WTC11 (cell line): ENCODE measurements at regions not wholly inside any gene's neighbourhood (a gene's known extent, or its start where the extent isn't known, plus 50 kb on each side); places are given as distances from the start of the nearest gene placed in this dataset.

Experiments used
- ATAC-seq: fragments of 200-7000 bp; cut with Tn5 transposase; 2 replicates; pipeline ENCODE4 v1.10.0; 2021; ENCODE audit warnings: mild to moderate bottlenecking, moderate library complexity
- CTCF ChIA-PET: fragments of 300-600 bp; sonication (Branson Sonifier 250); formaldehyde crosslinking; loops from one replicate; lab custom pipeline; 2021; ENCODE audit warnings: antibody characterized with exemption; lab: Charles Lee
- POLR2A ChIA-PET: fragments of 350-600 bp; sonication (Branson Sonifier 250); formaldehyde crosslinking; loops from one replicate; lab custom pipeline; 2021; ENCODE audit warnings: antibody characterized with exemption; lab: Charles Lee
- DNase-seq: peaks from one replicate; pipeline ENCODE4 v3.0.0; 2021; ENCODE audit warnings: low spot score
- H3K27ac Mint-ChIP-seq: 2 replicates; pipeline ENCODE4 v1.8.0; 2021; ENCODE audit warnings: mixed read lengths
- H3K27me3 Mint-ChIP-seq: 2 replicates; pipeline ENCODE4 v1.8.0; 2021; ENCODE audit warnings: low read depth, mild to moderate bottlenecking, moderate library complexity, mixed read lengths
- H3K36me3 Mint-ChIP-seq: 2 replicates; pipeline ENCODE4 v1.8.0; 2021; ENCODE audit warnings: mixed read lengths
- H3K4me1 Mint-ChIP-seq: 2 replicates; pipeline ENCODE4 v1.8.0; 2022; ENCODE audit warnings: mixed read lengths
- H3K4me3 Mint-ChIP-seq: 2 replicates; pipeline ENCODE4 v1.8.0; 2021; ENCODE audit warnings: mild to moderate bottlenecking, moderate library complexity, mixed read lengths
- H3K9me3 Mint-ChIP-seq: 2 replicates; pipeline ENCODE4 v1.8.0; 2021; ENCODE audit warnings: mixed read lengths
- CREB1 ChIP-seq: sonication (generic); formaldehyde crosslinking; IDR thresholded peaks from 2 replicates; pipeline ENCODE4 v1.8.0; 2023; ENCODE audit warnings: mild to moderate bottlenecking, missing genetic modification reagents
- ELF4 ChIP-seq: sonication (generic); formaldehyde crosslinking; IDR thresholded peaks from 2 replicates; pipeline ENCODE4 v1.8.1; 2022; ENCODE audit warnings: low read depth, mild to moderate bottlenecking, moderate library complexity, missing genetic modification reagents
- FOXJ3 ChIP-seq: sonication (generic); formaldehyde crosslinking; IDR thresholded peaks from 2 replicates; pipeline ENCODE4 v1.9.0; 2021; ENCODE audit warnings: missing genetic modification reagents, mild to moderate bottlenecking, borderline replicate concordance
- NFE2L1 ChIP-seq: sonication (generic); formaldehyde crosslinking; IDR thresholded peaks from 2 replicates; pipeline ENCODE4 v1.8.1; 2023; ENCODE audit warnings: missing genetic modification reagents
- SMAD3 ChIP-seq: sonication (generic); formaldehyde crosslinking; IDR thresholded peaks from 2 replicates; pipeline ENCODE4 v1.8.0; 2022; ENCODE audit warnings: missing genetic modification reagents, mild to moderate bottlenecking, borderline replicate concordance
- TEAD1 ChIP-seq: sonication (generic); formaldehyde crosslinking; IDR thresholded peaks from 2 replicates; pipeline ENCODE4 v1.8.0; 2022; ENCODE audit warnings: mild to moderate bottlenecking, missing genetic modification reagents
- ZNF423 ChIP-seq: fragments of 250-450 bp; sonication (Bioruptor Pico); IDR thresholded peaks from 2 replicates; pipeline ENCODE4 v2.1.2; 2022; ENCODE audit warnings: mild to moderate bottlenecking, moderate library complexity
- TF ChIP-seq, protein P1 (sequence below): sonication (generic); formaldehyde crosslinking; IDR thresholded peaks from 2 replicates; pipeline ENCODE4 v1.8.1; 2022; ENCODE audit warnings: missing genetic modification reagents, borderline replicate concordance
- TF ChIP-seq, protein P2 (sequence below): sonication (generic); formaldehyde crosslinking; IDR thresholded peaks from 2 replicates; pipeline ENCODE4 v1.8.1; 2023; ENCODE audit warnings: mild to moderate bottlenecking, moderate library complexity, missing genetic modification reagents
- TF ChIP-seq, protein P3 (sequence below): sonication (generic); formaldehyde crosslinking; IDR thresholded peaks from 2 replicates; pipeline ENCODE4 v1.8.0; 2022; ENCODE audit warnings: mild to moderate bottlenecking, missing genetic modification reagents
- TF ChIP-seq, protein P4 (sequence below): sonication (generic); formaldehyde crosslinking; IDR thresholded peaks from 2 replicates; pipeline ENCODE4 v1.8.1; 2023; ENCODE audit warnings: mild to moderate bottlenecking, missing genetic modification reagents, borderline replicate concordance
- TF ChIP-seq, protein P5 (sequence below): sonication (generic); formaldehyde crosslinking; IDR thresholded peaks from 2 replicates; pipeline ENCODE4 v1.8.0; 2023; ENCODE audit warnings: missing genetic modification reagents
- TF ChIP-seq, protein P6 (sequence below): sonication (generic); formaldehyde crosslinking; IDR thresholded peaks from 2 replicates; pipeline ENCODE4 v1.8.0; 2022; ENCODE audit warnings: mild to moderate bottlenecking, missing genetic modification reagents
- TF ChIP-seq, protein P7 (sequence below): sonication (generic); formaldehyde crosslinking; IDR thresholded peaks from 2 replicates; pipeline ENCODE4 v1.8.0; 2023; ENCODE audit warnings: mild to moderate bottlenecking, missing genetic modification reagents
- TF ChIP-seq, protein P8 (sequence below): sonication (generic); formaldehyde crosslinking; IDR thresholded peaks from 2 replicates; pipeline ENCODE4 v1.8.1; 2023; ENCODE audit warnings: mild to moderate bottlenecking, missing genetic modification reagents

DNA sequence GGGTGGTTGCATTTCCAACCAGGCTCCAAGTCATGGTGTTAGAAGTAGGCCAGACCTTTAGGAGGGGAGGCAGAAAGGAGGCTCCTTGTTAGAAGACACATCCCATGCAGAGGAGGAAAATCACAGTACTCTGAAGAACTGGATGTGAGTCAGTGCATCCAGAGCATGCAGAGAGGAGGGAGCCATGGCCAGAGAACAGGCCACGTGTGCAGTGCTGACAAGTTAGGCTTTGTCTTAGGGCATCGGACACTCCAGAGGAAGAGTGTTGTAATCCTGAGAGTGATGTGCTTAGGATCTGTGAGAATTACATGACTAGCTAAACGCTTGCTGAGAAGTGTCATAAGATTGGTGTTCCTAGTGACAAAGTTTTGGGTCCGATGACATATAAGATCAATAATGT lies 456.5 kb upstream of the THRB start:
- Mint-ChIP-seq H3K9me3 (no peaks in the 10 kb centered on the region), H3K4me1 (peaks cover 5% of the 10 kb centered on the region), H3K27ac (no peak overlapping the region), H3K27me3 (peaks cover 100% of the 10 kb centered on the region), H3K36me3 (no peaks in the 10 kb centered on the region), H3K4me3 (no peak overlapping the region)
- ATAC-seq = no peak
- CTCF ChIA-PET = no interaction called here
- DNase-seq = no peak
- TF ChIP-seq, protein P1, sequence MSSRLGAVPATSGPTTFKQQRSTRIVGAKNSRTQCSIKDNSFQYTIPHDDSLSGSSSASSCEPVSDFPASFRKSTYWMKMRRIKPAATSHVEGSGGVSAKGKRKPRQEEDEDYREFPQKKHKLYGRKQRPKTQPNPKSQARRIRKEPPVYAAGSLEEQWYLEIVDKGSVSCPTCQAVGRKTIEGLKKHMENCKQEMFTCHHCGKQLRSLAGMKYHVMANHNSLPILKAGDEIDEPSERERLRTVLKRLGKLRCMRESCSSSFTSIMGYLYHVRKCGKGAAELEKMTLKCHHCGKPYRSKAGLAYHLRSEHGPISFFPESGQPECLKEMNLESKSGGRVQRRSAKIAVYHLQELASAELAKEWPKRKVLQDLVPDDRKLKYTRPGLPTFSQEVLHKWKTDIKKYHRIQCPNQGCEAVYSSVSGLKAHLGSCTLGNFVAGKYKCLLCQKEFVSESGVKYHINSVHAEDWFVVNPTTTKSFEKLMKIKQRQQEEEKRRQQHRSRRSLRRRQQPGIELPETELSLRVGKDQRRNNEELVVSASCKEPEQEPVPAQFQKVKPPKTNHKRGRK = no peak
- TF ChIP-seq, protein P2, sequence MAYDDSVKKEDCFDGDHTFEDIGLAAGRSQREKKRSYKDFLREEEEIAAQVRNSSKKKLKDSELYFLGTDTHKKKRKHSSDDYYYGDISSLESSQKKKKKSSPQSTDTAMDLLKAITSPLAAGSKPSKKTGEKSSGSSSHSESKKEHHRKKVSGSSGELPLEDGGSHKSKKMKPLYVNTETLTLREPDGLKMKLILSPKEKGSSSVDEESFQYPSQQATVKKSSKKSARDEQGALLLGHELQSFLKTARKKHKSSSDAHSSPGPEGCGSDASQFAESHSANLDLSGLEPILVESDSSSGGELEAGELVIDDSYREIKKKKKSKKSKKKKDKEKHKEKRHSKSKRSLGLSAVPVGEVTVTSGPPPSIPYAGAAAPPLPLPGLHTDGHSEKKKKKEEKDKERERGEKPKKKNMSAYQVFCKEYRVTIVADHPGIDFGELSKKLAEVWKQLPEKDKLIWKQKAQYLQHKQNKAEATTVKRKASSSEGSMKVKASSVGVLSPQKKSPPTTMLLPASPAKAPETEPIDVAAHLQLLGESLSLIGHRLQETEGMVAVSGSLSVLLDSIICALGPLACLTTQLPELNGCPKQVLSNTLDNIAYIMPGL = no peak
- POLR2A ChIA-PET = no interaction called here

DNA sequence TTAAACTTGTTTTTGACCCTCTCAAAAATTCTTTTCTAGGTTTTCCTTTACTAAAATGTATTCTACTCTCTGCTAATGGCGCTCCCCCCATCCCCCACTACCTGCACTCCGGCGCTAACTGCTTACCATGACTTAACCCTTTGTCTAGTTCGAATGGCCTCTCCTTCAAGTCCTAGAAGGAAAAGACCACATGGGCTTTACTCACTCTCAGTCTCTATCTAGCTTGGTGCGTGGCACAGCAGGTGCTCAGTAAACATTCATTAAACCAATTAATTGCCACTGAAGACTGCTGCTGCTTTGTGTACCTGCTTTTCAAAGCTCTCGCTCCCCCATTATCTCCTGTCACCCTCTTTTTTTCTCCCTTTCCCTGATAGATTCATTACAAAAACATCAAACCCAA lies 457.7 kb upstream of the THRB start:
- Mint-ChIP-seq H3K27ac (no peak overlapping the region), H3K27me3 (peaks cover 100% of the 10 kb centered on the region), H3K4me3 (no peak overlapping the region), H3K9me3 (no peaks in the 10 kb centered on the region), H3K4me1 (peaks cover 5% of the 10 kb centered on the region)
- ChIA-PET POLR2A (no interaction called here), CTCF (no interaction called here)
- ATAC-seq = peak; percentile 98
- TF ChIP-seq CREB1 (no peak), ZNF423 (CRISPR knock-in tag) (peak; percentile 62), TEAD1 (0 out of 2 replicates have a peak, but pooled peaks have one; percentile 24), NFE2L1 (CRISPR knock-in tag) (peak; percentile 53; the same call in 1 of the 2 replicates)
- TF ChIP-seq, all 79 proteins: peak for 3
- no peaks in the 10 kb centered on the region for H3K36me3 Mint-ChIP-seq
- DNase-seq = peak; percentile 34

DNA sequence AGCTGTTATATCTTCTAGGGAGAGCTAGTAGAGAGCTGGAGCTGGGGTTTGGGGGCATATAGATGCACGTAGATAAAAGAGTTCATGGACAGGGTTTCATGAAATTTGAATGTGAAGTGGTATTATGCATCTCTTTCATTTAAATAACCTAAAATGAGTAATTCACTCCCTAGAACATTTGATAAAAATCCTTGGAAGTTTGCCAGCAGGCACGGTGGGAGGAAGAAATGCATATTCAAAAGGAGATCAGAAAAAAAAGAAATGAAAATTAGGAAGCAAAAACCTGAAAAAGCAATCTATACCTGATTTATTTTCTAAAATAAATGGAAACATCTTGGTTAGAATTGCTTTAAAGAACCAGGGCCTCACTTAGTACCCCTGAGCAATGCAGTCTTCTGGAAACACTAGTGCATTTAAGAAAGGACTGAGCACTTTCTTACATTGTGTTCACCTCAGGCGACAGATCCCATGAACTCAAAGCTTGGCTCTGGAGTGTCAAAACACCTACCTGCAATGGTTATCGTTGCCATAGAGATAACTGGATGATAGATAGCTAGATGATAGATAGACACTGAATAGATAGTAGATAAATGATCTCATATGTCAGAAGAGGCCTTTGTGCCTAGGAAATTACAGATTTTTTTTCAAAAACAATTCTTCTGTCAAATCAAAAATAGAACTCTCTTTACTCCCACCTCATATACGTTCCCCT lies 458.6 kb upstream of the THRB start:
- Mint-ChIP-seq H3K9me3 (no peaks in the 10 kb centered on the region), H3K36me3 (no peaks in the 10 kb centered on the region), H3K27ac (no peak overlapping the region), H3K27me3 (peaks cover 98% of the 10 kb centered on the region), H3K4me3 (no peak overlapping the region), H3K4me1 (peaks cover 5% of the 10 kb centered on the region)
- ATAC-seq (no peak), DNase-seq (no peak)
- ChIA-PET CTCF (interaction anchor here (1.6 kb wide), 1 partner anchor 80 kb away, joined by 5 read pairs; no protein-coding TSS in a partner anchor), POLR2A (interaction anchor here (0.5 kb wide), 1 partner anchor 50 kb away, joined by 3 read pairs; no protein-coding TSS in a partner anchor)
- TF ChIP-seq CREB1 = no peak
- TF ChIP-seq, protein P3, sequence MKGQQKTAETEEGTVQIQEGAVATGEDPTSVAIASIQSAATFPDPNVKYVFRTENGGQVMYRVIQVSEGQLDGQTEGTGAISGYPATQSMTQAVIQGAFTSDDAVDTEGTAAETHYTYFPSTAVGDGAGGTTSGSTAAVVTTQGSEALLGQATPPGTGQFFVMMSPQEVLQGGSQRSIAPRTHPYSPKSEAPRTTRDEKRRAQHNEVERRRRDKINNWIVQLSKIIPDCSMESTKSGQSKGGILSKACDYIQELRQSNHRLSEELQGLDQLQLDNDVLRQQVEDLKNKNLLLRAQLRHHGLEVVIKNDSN (CRISPR knock-in tag) = no peak
- TF ChIP-seq, protein P4, sequence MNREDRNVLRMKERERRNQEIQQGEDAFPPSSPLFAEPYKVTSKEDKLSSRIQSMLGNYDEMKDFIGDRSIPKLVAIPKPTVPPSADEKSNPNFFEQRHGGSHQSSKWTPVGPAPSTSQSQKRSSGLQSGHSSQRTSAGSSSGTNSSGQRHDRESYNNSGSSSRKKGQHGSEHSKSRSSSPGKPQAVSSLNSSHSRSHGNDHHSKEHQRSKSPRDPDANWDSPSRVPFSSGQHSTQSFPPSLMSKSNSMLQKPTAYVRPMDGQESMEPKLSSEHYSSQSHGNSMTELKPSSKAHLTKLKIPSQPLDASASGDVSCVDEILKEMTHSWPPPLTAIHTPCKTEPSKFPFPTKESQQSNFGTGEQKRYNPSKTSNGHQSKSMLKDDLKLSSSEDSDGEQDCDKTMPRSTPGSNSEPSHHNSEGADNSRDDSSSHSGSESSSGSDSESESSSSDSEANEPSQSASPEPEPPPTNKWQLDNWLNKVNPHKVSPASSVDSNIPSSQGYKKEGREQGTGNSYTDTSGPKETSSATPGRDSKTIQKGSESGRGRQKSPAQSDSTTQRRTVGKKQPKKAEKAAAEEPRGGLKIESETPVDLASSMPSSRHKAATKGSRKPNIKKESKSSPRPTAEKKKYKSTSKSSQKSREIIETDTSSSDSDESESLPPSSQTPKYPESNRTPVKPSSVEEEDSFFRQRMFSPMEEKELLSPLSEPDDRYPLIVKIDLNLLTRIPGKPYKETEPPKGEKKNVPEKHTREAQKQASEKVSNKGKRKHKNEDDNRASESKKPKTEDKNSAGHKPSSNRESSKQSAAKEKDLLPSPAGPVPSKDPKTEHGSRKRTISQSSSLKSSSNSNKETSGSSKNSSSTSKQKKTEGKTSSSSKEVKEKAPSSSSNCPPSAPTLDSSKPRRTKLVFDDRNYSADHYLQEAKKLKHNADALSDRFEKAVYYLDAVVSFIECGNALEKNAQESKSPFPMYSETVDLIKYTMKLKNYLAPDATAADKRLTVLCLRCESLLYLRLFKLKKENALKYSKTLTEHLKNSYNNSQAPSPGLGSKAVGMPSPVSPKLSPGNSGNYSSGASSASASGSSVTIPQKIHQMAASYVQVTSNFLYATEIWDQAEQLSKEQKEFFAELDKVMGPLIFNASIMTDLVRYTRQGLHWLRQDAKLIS (CRISPR knock-in tag) = no peak
- TF ChIP-seq, protein P5, sequence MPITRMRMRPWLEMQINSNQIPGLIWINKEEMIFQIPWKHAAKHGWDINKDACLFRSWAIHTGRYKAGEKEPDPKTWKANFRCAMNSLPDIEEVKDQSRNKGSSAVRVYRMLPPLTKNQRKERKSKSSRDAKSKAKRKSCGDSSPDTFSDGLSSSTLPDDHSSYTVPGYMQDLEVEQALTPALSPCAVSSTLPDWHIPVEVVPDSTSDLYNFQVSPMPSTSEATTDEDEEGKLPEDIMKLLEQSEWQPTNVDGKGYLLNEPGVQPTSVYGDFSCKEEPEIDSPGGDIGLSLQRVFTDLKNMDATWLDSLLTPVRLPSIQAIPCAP (CRISPR knock-in tag) = no peak
- no peak for TF ChIP-seq FOXJ3
- no peak for TF ChIP-seq ELF4 (CRISPR knock-in tag)
- TF ChIP-seq, protein P6, sequence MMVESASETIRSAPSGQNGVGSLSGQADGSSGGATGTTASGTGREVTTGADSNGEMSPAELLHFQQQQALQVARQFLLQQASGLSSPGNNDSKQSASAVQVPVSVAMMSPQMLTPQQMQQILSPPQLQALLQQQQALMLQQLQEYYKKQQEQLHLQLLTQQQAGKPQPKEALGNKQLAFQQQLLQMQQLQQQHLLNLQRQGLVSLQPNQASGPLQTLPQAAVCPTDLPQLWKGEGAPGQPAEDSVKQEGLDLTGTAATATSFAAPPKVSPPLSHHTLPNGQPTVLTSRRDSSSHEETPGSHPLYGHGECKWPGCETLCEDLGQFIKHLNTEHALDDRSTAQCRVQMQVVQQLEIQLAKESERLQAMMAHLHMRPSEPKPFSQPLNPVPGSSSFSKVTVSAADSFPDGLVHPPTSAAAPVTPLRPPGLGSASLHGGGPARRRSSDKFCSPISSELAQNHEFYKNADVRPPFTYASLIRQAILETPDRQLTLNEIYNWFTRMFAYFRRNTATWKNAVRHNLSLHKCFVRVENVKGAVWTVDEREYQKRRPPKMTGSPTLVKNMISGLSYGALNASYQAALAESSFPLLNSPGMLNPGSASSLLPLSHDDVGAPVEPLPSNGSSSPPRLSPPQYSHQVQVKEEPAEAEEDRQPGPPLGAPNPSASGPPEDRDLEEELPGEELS (CRISPR knock-in tag) = no peak
- no peak for TF ChIP-seq SMAD3 (CRISPR knock-in tag)
- TF ChIP-seq, protein P7, sequence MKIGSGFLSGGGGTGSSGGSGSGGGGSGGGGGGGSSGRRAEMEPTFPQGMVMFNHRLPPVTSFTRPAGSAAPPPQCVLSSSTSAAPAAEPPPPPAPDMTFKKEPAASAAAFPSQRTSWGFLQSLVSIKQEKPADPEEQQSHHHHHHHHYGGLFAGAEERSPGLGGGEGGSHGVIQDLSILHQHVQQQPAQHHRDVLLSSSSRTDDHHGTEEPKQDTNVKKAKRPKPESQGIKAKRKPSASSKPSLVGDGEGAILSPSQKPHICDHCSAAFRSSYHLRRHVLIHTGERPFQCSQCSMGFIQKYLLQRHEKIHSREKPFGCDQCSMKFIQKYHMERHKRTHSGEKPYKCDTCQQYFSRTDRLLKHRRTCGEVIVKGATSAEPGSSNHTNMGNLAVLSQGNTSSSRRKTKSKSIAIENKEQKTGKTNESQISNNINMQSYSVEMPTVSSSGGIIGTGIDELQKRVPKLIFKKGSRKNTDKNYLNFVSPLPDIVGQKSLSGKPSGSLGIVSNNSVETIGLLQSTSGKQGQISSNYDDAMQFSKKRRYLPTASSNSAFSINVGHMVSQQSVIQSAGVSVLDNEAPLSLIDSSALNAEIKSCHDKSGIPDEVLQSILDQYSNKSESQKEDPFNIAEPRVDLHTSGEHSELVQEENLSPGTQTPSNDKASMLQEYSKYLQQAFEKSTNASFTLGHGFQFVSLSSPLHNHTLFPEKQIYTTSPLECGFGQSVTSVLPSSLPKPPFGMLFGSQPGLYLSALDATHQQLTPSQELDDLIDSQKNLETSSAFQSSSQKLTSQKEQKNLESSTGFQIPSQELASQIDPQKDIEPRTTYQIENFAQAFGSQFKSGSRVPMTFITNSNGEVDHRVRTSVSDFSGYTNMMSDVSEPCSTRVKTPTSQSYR = no peak
- TF ChIP-seq, protein P8, sequence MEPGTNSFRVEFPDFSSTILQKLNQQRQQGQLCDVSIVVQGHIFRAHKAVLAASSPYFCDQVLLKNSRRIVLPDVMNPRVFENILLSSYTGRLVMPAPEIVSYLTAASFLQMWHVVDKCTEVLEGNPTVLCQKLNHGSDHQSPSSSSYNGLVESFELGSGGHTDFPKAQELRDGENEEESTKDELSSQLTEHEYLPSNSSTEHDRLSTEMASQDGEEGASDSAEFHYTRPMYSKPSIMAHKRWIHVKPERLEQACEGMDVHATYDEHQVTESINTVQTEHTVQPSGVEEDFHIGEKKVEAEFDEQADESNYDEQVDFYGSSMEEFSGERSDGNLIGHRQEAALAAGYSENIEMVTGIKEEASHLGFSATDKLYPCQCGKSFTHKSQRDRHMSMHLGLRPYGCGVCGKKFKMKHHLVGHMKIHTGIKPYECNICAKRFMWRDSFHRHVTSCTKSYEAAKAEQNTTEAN = no peak
